DOHH2 (cell line): ENCODE measurements at regions not wholly inside any gene's neighbourhood (a gene's known extent, or its start where the extent isn't known, plus 50 kb on each side); places are given as distances from the start of the nearest gene placed in this dataset.

Source experiments
- H3F3A ChIP-seq: fragments of 200-600 bp; sonication (generic), shearing (Covaris generic); 2 replicates; pipeline ENCODE4 v1.6.0; 2016; ENCODE audit warnings: antibody characterized with exemption, mild to moderate bottlenecking; ENCODE audit not compliant: control insufficient read depth, insufficient read depth
- H3K27ac ChIP-seq: fragments of 200-600 bp; sonication (generic); 2 replicates; pipeline ENCODE4 v1.5.1; 2014; ENCODE audit warnings: low read depth, mild to moderate bottlenecking, low read length, moderate library complexity
- H3K27me3 ChIP-seq: fragments of 200-600 bp; sonication (generic); 2 replicates; pipeline ENCODE4 v1.6.1; 2014; ENCODE audit warnings: mild to moderate bottlenecking, low read length, mixed read lengths; ENCODE audit not compliant: control insufficient read depth
- H3K36me3 ChIP-seq: fragments of 200-600 bp; sonication (generic); 2 replicates; pipeline ENCODE4 v1.6.1; 2014; ENCODE audit warnings: mild to moderate bottlenecking, low read length, moderate library complexity, mixed read lengths; ENCODE audit not compliant: control insufficient read depth
- H3K4me1 ChIP-seq: fragments of 200-600 bp; sonication (generic); 2 replicates; pipeline ENCODE4 v1.6.1; 2014; ENCODE audit warnings: mild to moderate bottlenecking, low read length, mixed read lengths; ENCODE audit not compliant: control insufficient read depth
- H3K4me2 ChIP-seq: fragments of 200-600 bp; sonication (generic); 2 replicates; pipeline ENCODE4 v1.6.0; 2014; ENCODE audit warnings: mild to moderate bottlenecking, low read length, moderate library complexity
- H3K4me3 ChIP-seq: fragments of 200-600 bp; sonication (generic); 2 replicates; pipeline ENCODE4 v1.5.1; 2014; ENCODE audit warnings: mild to moderate bottlenecking, low read length, mixed read lengths
- H3K79me2 ChIP-seq: fragments of 200-600 bp; sonication (generic); 2 replicates; pipeline ENCODE4 v1.6.1; 2014; ENCODE audit warnings: mild to moderate bottlenecking, low read length, mixed read lengths; ENCODE audit not compliant: control insufficient read depth
- H3K9me2 ChIP-seq: fragments of 200-600 bp; sonication (generic); replicated peaks from 2 replicates; pipeline ENCODE4 v1.6.1; 2014; ENCODE audit warnings: mild to moderate bottlenecking, low read length, mixed read lengths; ENCODE audit not compliant: control insufficient read depth
- H3K9me3 ChIP-seq: fragments of 200-600 bp; sonication (generic); 2 replicates; pipeline ENCODE4 v1.6.1; 2014; ENCODE audit warnings: antibody characterized with exemption, low read length, mixed read lengths; ENCODE audit not compliant: control insufficient read depth, insufficient read depth
- H4K20me1 ChIP-seq: fragments of 200-600 bp; sonication (generic); 2 replicates; pipeline ENCODE4 v1.6.0; 2014; ENCODE audit warnings: low read depth, mild to moderate bottlenecking, antibody characterized with exemption, low read length, moderate library complexity; ENCODE audit not compliant: control insufficient read depth, insufficient read depth
- EZH2phosphoT487 ChIP-seq: fragments of 200-600 bp; sonication (generic); IDR thresholded peaks from 2 replicates; pipeline ENCODE4 v1.6.1; 2017; ENCODE audit warnings: borderline replicate concordance, mild to moderate bottlenecking, antibody characterized with exemption, low read length, moderate library complexity, mixed read lengths
- TF ChIP-seq, protein P1 (sequence below): fragments of 200-600 bp; sonication (generic); IDR thresholded peaks from one replicate; pipeline ENCODE4 v1.5.1; 2014; ENCODE audit warnings: antibody characterized with exemption, mild to moderate bottlenecking, low read depth, low read length; ENCODE audit not compliant: poor library complexity, severe bottlenecking

DNA sequence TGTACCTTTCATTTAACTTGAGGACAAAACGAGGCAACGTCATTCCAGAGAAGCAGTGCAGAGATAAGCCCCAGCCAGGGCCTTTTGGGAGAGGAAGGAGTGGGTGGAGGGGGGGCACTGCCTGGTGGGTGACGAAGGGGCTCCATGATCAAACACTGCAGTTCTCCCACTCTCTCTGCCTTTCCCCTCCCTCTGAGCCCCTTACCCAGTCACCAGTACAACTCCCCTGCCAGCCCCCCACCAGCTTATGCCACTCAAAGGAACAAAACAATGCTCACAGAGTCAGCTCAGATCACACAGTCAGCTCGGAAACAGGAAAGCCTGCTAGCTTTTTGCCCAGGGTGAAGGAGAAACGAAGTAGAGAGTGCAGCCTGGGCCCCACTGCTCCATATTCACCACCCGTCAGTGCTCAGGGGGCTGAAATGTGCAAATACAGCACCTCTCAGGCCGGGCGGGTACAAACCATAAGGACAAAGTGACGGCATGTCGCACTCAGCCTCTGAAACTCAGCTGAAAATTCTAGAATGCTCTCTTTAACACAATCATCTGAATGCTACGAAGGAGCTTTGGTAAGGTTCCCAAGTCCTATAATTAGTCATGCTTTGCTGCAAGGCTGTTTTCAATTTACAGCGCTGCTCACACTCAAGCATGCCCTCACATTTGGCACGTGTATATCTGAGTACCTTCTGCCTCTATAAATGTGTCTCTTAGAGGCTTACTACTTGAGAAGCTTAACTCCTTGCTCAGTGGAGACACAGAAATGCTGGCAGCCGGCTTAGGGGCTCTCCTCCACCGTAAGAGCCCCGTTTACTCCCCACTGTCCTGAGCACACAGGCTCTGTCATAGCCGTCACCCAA is 65.8 kb upstream of the RAB4A start:
- H3K27ac ChIP-seq: no peak overlapping the region
- H3K4me3 ChIP-seq: no peak overlapping the region
- H3K4me1 ChIP-seq: no peaks in the 10 kb centered on the region
- H3K79me2 ChIP-seq: no peaks in the 10 kb centered on the region
- no peaks in the 10 kb centered on the region for H3K36me3 ChIP-seq
- H3K9me2 ChIP-seq: no peaks in the 10 kb centered on the region
- no peak for TF ChIP-seq EZH2phosphoT487
- TF ChIP-seq, protein P1, sequence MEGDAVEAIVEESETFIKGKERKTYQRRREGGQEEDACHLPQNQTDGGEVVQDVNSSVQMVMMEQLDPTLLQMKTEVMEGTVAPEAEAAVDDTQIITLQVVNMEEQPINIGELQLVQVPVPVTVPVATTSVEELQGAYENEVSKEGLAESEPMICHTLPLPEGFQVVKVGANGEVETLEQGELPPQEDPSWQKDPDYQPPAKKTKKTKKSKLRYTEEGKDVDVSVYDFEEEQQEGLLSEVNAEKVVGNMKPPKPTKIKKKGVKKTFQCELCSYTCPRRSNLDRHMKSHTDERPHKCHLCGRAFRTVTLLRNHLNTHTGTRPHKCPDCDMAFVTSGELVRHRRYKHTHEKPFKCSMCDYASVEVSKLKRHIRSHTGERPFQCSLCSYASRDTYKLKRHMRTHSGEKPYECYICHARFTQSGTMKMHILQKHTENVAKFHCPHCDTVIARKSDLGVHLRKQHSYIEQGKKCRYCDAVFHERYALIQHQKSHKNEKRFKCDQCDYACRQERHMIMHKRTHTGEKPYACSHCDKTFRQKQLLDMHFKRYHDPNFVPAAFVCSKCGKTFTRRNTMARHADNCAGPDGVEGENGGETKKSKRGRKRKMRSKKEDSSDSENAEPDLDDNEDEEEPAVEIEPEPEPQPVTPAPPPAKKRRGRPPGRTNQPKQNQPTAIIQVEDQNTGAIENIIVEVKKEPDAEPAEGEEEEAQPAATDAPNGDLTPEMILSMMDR: no peak
- no peaks in the 10 kb centered on the region for H3K27me3 ChIP-seq
- no peaks in the 10 kb centered on the region for H3K9me3 ChIP-seq
- no peak overlapping the region for H3K4me2 ChIP-seq
- H4K20me1 ChIP-seq: no peaks in the 10 kb centered on the region
- H3F3A ChIP-seq: no peaks in the 10 kb centered on the region

DNA sequence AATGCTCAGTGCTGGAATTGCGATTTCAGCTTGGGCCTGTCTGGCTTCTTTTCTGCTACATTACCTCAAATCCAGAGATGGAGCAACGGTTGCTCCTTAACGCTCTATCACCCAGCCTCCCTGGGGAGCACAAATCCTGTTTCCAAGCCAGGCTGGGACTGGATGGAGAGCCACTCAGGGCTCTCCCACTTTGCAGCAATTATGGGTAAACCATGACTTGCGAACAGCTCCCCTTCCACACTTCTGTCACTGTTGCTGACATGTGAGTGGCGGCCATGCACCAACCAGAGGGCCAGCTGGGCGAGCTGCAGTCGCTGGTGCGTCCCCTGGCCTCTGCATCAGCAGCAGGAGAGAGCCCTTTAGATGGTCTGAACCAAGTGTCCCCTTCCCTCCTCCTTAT is 65.1 kb upstream of the RAB4A start:
- TF ChIP-seq EZH2phosphoT487: no peak
- TF ChIP-seq, protein P1: no peak

DNA sequence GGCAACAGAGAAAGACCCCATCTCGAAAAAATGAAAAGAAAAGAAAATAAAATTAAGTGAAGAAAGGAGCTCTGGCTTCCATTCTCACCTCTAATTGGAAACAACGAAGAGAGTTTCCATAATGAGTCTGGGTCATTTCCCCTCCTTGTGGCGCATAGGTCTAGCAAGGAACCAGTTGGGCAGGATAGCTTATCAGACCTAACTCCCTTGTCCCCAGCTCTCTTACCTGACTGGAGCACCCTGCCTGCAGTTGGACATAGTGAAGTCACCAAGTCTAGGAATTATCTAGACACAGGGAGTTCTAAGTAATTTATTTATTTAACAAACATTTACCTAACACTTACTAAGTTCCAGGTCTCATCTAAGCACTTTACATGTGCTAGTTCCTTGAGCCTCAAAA is 63.0 kb upstream of the RAB4A start:
- Histone ChIP-seq H3F3A (no peaks in the 10 kb centered on the region), H3K36me3 (no peaks in the 10 kb centered on the region), H4K20me1 (no peaks in the 10 kb centered on the region), H3K27me3 (no peaks in the 10 kb centered on the region), H3K4me1 (no peaks in the 10 kb centered on the region), H3K79me2 (no peaks in the 10 kb centered on the region), H3K4me3 (no peak overlapping the region), H3K4me2 (no peak overlapping the region), H3K9me3 (no peaks in the 10 kb centered on the region), H3K9me2 (no peaks in the 10 kb centered on the region), H3K27ac (no peak overlapping the region)
- TF ChIP-seq, protein P1: no peak
- no peak for TF ChIP-seq EZH2phosphoT487

More for the DNA sequence above, 65.1 kb upstream of the RAB4A start:
- H3K4me1 ChIP-seq: no peaks in the 10 kb centered on the region
- H3K27ac ChIP-seq: no peak overlapping the region
- no peak overlapping the region for H3K4me2 ChIP-seq
- no peaks in the 10 kb centered on the region for H3K9me3 ChIP-seq
- H3K4me3 ChIP-seq: no peak overlapping the region
- no peaks in the 10 kb centered on the region for H3K27me3 ChIP-seq
- H3K9me2 ChIP-seq: no peaks in the 10 kb centered on the region
- no peaks in the 10 kb centered on the region for H3K36me3 ChIP-seq
- H4K20me1 ChIP-seq: no peaks in the 10 kb centered on the region
- H3F3A ChIP-seq: no peaks in the 10 kb centered on the region
- no peaks in the 10 kb centered on the region for H3K79me2 ChIP-seq
